Motor neuron (in vitro differentiated cells): ENCODE measurements at regions not wholly inside any gene's neighbourhood (a gene's known extent, or its start where the extent isn't known, plus 50 kb on each side); places are given as distances from the start of the nearest gene placed in this dataset.

ENCODE experiments used
- ATAC-seq, 8 experiments: fragments of 200-7000 bp; cut with Tn5 transposase; replicated peaks in 6 of 8; 2 replicates each; pipeline ENCODE4 v1.8.0; 2021; ENCODE audit warnings: mild to moderate bottlenecking in 8 of 8, moderate library complexity in 8 of 8
- H3K27ac ChIP-seq, 2 donors: fragments of 250-450 bp; sonication (Bioruptor Pico); 2 replicates each; pipeline ENCODE4 v1.9.0; 2021; ENCODE audit warnings: antibody characterized with exemption in 2 of 2, mild to moderate bottlenecking in 2 of 2, moderate library complexity in 1 of 2
- H3K4me1 ChIP-seq, 2 donors: fragments of 250-450 bp; sonication (Bioruptor Pico); replicated peaks in 1 of 2; 2 replicates each; pipeline ENCODE4 v1.6.1; 2021; ENCODE audit warnings: antibody characterized with exemption in 2 of 2, mild to moderate bottlenecking in 2 of 2, moderate library complexity in 1 of 2
- H3K4me3 ChIP-seq, 5 donors: fragments of 250-450 bp; sonication (Bioruptor Pico); 2 replicates each; pipeline ENCODE4 v1.9.0; 2021; ENCODE audit warnings: antibody characterized with exemption in 5 of 5, mild to moderate bottlenecking in 5 of 5, moderate library complexity in 4 of 5
- WGBS, 10 experiments: fragments of 450-650 bp; shearing (Covaris generic); methylation state at CpG; one replicate each; pipeline ENCODE4 v1.0.0; 2022; 5-methylcytosine and 5-hydroxymethylcytosine counted together
- in situ Hi-C, 9 experiments: fragments of 400-800 bp; cut with MboI; loops; one replicate each; pipeline ENCODE4 v1.15.0; 2021; ENCODE audit warnings: low sequenced_read_pairs in 9 of 9, low pct_unique_long_range_greater_than_20kb in 2 of 9; ENCODE audit not compliant: unreplicated experiment in 9 of 9

GRCh38 chr2:217206016-217206725 is 346.3 kb upstream of the TNP1 start:
- Histone ChIP-seq H3K4me1 (no peaks in the 10 kb centered on the region), H3K4me3 (no peak overlapping the region), H3K27ac (no peak overlapping the region)
- WGBS, 10 experiments, result 43 to 100% (median 83%) methylated on average over 1 to 3 of the region's 3 CpGs; no CpG with 5 or more reads in 2 of the 10 experiments
- no peak for ATAC-seq
- in situ Hi-C loops, result no loop called here

- no peak for ATAC-seq
- no peak overlapping the region for H3K27ac ChIP-seq
- H3K4me1 ChIP-seq, result peaks cover 4 to 7% of the 10 kb centered on the region in 2 donors
- in situ Hi-C loops, result no loop called here
- WGBS, 10 experiments, result 0 to 93% (median 78%) methylated on average over 1 to 2 of the region's 2 CpGs; no CpG with 5 or more reads in 2 of the 10 experiments
- no peak overlapping the region for H3K4me3 ChIP-seq
These were observed 344.5 kb upstream of the TNP1 start for GRCh38 chr2:217204358-217204757.

- in situ Hi-C loops, result no loop called here
- ATAC-seq, result no peak
- Histone ChIP-seq H3K4me3 (no peak overlapping the region), H3K27ac (no peak overlapping the region), H3K4me1 (peaks cover 11 to 12% of the 10 kb centered on the region in 2 donors)
- WGBS, 10 experiments, result 87 to 100% (median 97%) methylated on average over 1 to 3 of the region's 3 CpGs
These were observed 343.2 kb upstream of the TNP1 start for GRCh38 chr2:217203086-217203485.

GRCh38 chr2:217199255-217199630 is 339.4 kb upstream of the TNP1 start:
- peak overlapping the region in 1 of 2 donors; percentile 32 for H3K27ac ChIP-seq
- peaks cover 11 to 18% of the 10 kb centered on the region in 2 donors for H3K4me1 ChIP-seq
- H3K4me3 ChIP-seq, result no peak overlapping the region
- in situ Hi-C loops, result no loop called here
- peak in 5 of 8 experiments; percentile 42 to 62 (median 57) for ATAC-seq
- 0 to 80% (median 22%) methylated on average over 1 to 2 of the region's 2 CpGs; no CpG with 5 or more reads in 1 of the 10 experiments for WGBS, 10 experiments

- no peak for ATAC-seq
- 74 to 96% (median 92%) methylated on average over 1 to 6 of the region's 7 CpGs; no CpG with 5 or more reads in 1 of the 10 experiments for WGBS, 10 experiments
- H3K4me1 ChIP-seq, result peaks cover 11 to 22% of the 10 kb centered on the region in 2 donors
- H3K27ac ChIP-seq, result no peak overlapping the region
- in situ Hi-C loops, result no loop called here
- H3K4me3 ChIP-seq, result no peak overlapping the region
These were observed 336.0 kb upstream of the TNP1 start for GRCh38 chr2:217195658-217196446.

- Histone ChIP-seq H3K4me3 (no peak overlapping the region), H3K27ac (no peak overlapping the region), H3K4me1 (peaks cover 11 to 22% of the 10 kb centered on the region in 2 donors)
- in situ Hi-C loops, result no loop called here
- no peak for ATAC-seq
These were observed 335.2 kb upstream of the TNP1 start for GRCh38 chr2:217195016-217195415.

- no peak for ATAC-seq
- in situ Hi-C loops, result no loop called here
These were observed 333.8 kb upstream of the TNP1 start for GRCh38 chr2:217193431-217194340.

GRCh38 chr2:217192366-217192765 is 332.5 kb upstream of the TNP1 start:
- Histone ChIP-seq H3K27ac (no peak overlapping the region), H3K4me1 (peaks cover 0 to 11% of the 10 kb centered on the region in 2 donors), H3K4me3 (no peak overlapping the region)
- in situ Hi-C loops, result no loop called here
- ATAC-seq, result peak in 3 of 8 experiments; percentile 45 to 70 (median 59)
- 8 to 92% (median 82%) methylated on average over 1 to 2 of the region's 2 CpGs; no CpG with 5 or more reads in 4 of the 10 experiments for WGBS, 10 experiments

More at GRCh38 chr2:217193431-217194340, 333.8 kb upstream of the TNP1 start:
- H3K27ac ChIP-seq, result no peak overlapping the region
- H3K4me1 ChIP-seq, result peaks cover 4 to 15% of the 10 kb centered on the region in 2 donors
- 68 to 100% (median 90%) methylated on average over 1 to 9 of the region's 9 CpGs for WGBS, 10 experiments
- no peak overlapping the region for H3K4me3 ChIP-seq

GRCh38 chr2:217189747-217190146 is 329.9 kb upstream of the TNP1 start:
- no peak for ATAC-seq
- H3K27ac ChIP-seq, result no peak overlapping the region
- no peak overlapping the region for H3K4me3 ChIP-seq
- peaks cover 0 to 14% of the 10 kb centered on the region in 2 donors for H3K4me1 ChIP-seq
- in situ Hi-C loops, result no loop called here
- 90 to 100% (median 100%) methylated on average over 1 to 2 of the region's 2 CpGs; no CpG with 5 or more reads in 1 of the 10 experiments for WGBS, 10 experiments

GRCh38 chr2:217189131-217189530 is 329.3 kb upstream of the TNP1 start:
- in situ Hi-C loops, result no loop called here
- ATAC-seq, result no peak
- Histone ChIP-seq H3K27ac (no peak overlapping the region), H3K4me1 (peaks cover 0 to 10% of the 10 kb centered on the region in 2 donors), H3K4me3 (no peak overlapping the region)
- WGBS, 10 experiments, result 40 to 100% (median 77%) methylated on average over 1 to 5 of the region's 6 CpGs; no CpG with 5 or more reads in 3 of the 10 experiments

- Histone ChIP-seq H3K4me3 (no peak overlapping the region), H3K27ac (no peak overlapping the region), H3K4me1 (peaks cover 0 to 5% of the 10 kb centered on the region in 2 donors)
- WGBS, 10 experiments, result 7 to 100% (median 58%) methylated on average over 1 to 3 of the region's 3 CpGs
- in situ Hi-C loops, result no loop called here
- no peak for ATAC-seq
These were observed 326.9 kb upstream of the TNP1 start for GRCh38 chr2:217186668-217187159.

GRCh38 chr2:217186152-217186551 is 326.3 kb upstream of the TNP1 start:
- Histone ChIP-seq H3K27ac (no peak overlapping the region), H3K4me1 (peaks cover 0 to 5% of the 10 kb centered on the region in 2 donors), H3K4me3 (no peak overlapping the region)
- no peak for ATAC-seq
- in situ Hi-C loops, result no loop called here
- WGBS, 10 experiments, result 33 to 100% (median 88%) methylated on average over 1 to 5 of the region's 6 CpGs; no CpG with 5 or more reads in 2 of the 10 experiments
